ENCODE measurements at regions not wholly inside any gene's neighbourhood (a gene's known extent, or its start where the extent isn't known, plus 50 kb on each side); places are given as distances from the start of the nearest gene placed in this dataset.

DNA sequence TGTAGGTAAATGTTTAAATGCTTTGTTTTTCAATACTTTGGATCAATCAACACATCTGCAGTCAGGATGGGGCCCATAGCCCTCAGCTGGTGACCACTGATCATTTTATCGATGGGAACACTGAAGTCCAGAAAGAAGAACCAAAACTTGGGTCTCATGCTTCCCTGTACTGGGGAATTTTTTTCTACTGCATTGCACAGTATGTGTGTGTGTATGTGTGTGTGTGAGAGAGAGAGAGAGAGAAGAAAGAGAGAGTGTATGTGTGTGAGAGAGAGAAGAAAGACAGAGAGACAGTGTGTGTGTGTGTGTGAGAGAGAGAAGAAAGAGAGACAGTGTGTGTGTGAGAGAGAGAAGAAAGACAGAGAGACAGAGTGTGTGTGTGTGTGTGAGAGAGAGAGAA is 202.9 kb upstream of the MSX2 start:
- Histone ChIP-seq H3K9me3 (ENCODE audit: low read length) (no peaks in the 10 kb centered on the region), H3K36me3 (ENCODE audit: insufficient read depth, low read length) (no peaks in the 10 kb centered on the region), H3K9me2 (ENCODE audit: insufficient read depth, low read length) (no peaks in the 10 kb centered on the region), H3K4me3 (ENCODE audit: low read depth, low read length, poor library complexity, severe bottlenecking) (no peak overlapping the region), H4K20me1 (ENCODE audit: insufficient read depth, low read length) (no peaks in the 10 kb centered on the region), H3K4me2 (ENCODE audit: low read length) (no peak overlapping the region), H3K27ac (ENCODE audit: low read depth, low read length, poor library complexity, severe bottlenecking) (no peak overlapping the region), H3K4me1 (ENCODE audit: insufficient read depth, low read length, poor library complexity, severe bottlenecking) (no peaks in the 10 kb centered on the region), H3K79me2 (ENCODE audit: insufficient read depth, low read depth, low read length) (no peaks in the 10 kb centered on the region), H2AFZ (ENCODE audit: low read length) (no peak overlapping the region)
- intact Hi-C loops (cut with micrococcal nuclease; ENCODE audit: unreplicated experiment) = no loop called here
- POLR2A ChIA-PET = no interaction called here
- no TSS peak for BruUV-seq (replicated peaks)
- no peak for DNase-seq (ENCODE audit: low spot score)
- CTCF ChIA-PET (ENCODE audit: unreplicated experiment) = no interaction called here
- TF ChIP-seq, protein P1, sequence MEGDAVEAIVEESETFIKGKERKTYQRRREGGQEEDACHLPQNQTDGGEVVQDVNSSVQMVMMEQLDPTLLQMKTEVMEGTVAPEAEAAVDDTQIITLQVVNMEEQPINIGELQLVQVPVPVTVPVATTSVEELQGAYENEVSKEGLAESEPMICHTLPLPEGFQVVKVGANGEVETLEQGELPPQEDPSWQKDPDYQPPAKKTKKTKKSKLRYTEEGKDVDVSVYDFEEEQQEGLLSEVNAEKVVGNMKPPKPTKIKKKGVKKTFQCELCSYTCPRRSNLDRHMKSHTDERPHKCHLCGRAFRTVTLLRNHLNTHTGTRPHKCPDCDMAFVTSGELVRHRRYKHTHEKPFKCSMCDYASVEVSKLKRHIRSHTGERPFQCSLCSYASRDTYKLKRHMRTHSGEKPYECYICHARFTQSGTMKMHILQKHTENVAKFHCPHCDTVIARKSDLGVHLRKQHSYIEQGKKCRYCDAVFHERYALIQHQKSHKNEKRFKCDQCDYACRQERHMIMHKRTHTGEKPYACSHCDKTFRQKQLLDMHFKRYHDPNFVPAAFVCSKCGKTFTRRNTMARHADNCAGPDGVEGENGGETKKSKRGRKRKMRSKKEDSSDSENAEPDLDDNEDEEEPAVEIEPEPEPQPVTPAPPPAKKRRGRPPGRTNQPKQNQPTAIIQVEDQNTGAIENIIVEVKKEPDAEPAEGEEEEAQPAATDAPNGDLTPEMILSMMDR (conservative IDR thresholded peaks at IDR 0.05; ENCODE audit: low read length) = no peak
- no peak for TF ChIP-seq EZH2phosphoT487 (IDR thresholded peaks at IDR 0.05; ENCODE audit: borderline replicate concordance, low read depth, low read length)

DNA sequence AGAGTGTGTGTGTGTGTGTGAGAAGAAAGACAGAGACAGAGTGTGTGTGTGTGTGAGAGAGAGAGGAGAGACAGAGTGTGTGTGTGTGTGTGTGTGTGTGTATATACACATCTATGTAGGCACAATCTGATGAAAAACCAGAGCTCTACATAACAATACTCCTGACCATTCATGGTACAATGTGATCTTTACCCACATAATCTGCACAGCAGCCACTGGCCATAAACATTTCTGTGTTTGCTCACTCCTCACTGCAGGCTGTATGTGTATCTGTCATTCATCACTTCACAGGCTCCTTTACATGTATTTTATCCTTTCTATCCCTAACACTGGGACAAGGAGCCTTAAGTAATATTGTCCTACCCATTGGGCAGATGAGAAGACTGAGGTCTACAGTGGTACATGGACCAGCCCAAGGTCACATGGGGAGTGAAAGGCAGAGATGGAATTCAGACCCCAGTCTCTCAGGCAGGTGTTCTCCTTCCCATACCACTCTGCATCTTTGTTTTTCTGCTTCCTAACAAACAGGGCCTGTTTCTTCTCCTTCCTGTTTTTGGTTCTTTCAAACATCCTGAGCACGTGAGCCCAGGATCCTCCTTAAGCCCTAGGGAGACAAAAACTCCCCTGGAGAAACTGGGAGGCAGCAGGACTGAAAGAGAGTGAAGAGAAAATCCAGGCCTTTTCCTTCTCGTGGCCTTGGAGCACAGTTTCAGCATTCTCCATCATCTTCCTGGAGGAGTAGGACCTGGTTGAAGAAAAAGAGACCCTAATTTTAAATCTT is 201.7 kb upstream of the MSX2 start:
- Histone ChIP-seq H3K4me1 (ENCODE audit: insufficient read depth, low read length, poor library complexity, severe bottlenecking) (no peaks in the 10 kb centered on the region), H3K27ac (ENCODE audit: low read depth, low read length, poor library complexity, severe bottlenecking) (no peak overlapping the region), H3K4me3 (ENCODE audit: low read depth, low read length, poor library complexity, severe bottlenecking) (no peak overlapping the region), H4K20me1 (ENCODE audit: insufficient read depth, low read length) (no peaks in the 10 kb centered on the region), H3K4me2 (ENCODE audit: low read length) (no peak overlapping the region), H3K9me2 (ENCODE audit: insufficient read depth, low read length) (no peaks in the 10 kb centered on the region), H2AFZ (ENCODE audit: low read length) (no peak overlapping the region), H3K79me2 (ENCODE audit: insufficient read depth, low read depth, low read length) (no peaks in the 10 kb centered on the region), H3K9me3 (ENCODE audit: low read length) (no peaks in the 10 kb centered on the region), H3K36me3 (ENCODE audit: insufficient read depth, low read length) (no peaks in the 10 kb centered on the region)
- intact Hi-C loops (cut with micrococcal nuclease; ENCODE audit: unreplicated experiment) = no loop called here
- CTCF ChIA-PET (ENCODE audit: unreplicated experiment) = no interaction called here
- no peak for TF ChIP-seq EZH2phosphoT487 (IDR thresholded peaks at IDR 0.05; ENCODE audit: borderline replicate concordance, low read depth, low read length)
- TF ChIP-seq, protein P1 (conservative IDR thresholded peaks at IDR 0.05; ENCODE audit: low read length) = no peak
- no TSS peak for BruUV-seq (replicated peaks)
- no peak for DNase-seq (ENCODE audit: low spot score)
- POLR2A ChIA-PET = no interaction called here

DNA sequence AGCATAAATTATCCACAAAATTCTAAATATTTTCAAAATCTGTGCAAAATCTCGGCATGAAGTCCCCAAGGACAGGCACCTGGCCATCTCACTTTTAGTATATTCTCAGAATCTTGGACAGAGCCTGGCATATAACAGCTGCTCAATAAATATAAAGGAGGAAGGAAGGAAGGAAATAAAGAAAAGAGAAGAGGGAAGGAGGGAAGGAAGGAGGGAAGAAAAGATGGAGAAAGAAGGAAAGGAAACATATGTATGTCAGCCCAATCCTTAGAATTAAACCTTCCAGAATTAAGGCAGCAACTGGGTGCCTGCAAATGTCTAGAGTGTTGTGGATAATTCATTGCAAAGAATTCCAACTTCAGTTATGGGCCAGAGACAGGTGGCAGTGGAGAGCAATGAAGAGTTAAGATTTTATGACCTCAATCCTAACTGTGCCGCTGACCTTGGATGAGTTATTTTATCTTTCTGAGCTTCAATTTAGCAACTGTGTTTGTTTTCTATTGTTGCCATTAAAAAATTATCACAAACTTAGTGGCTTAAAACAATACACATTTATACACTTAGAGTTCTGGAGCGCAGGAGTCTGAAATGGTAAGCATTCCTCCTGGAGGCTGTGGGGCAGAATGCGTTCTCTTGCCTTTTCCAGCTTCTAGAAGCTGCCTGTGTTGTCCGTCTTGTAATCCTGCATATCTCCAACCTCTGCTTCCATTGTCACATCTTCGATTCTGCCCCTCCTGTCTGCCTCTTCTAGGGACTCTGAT is 200.9 kb upstream of the MSX2 start:
- Histone ChIP-seq H2AFZ (ENCODE audit: low read length) (no peak overlapping the region), H3K36me3 (ENCODE audit: insufficient read depth, low read length) (no peaks in the 10 kb centered on the region), H3K4me1 (ENCODE audit: insufficient read depth, low read length, poor library complexity, severe bottlenecking) (no peaks in the 10 kb centered on the region), H4K20me1 (ENCODE audit: insufficient read depth, low read length) (no peaks in the 10 kb centered on the region), H3K79me2 (ENCODE audit: insufficient read depth, low read depth, low read length) (no peaks in the 10 kb centered on the region), H3K9me3 (ENCODE audit: low read length) (no peaks in the 10 kb centered on the region), H3K9me2 (ENCODE audit: insufficient read depth, low read length) (no peaks in the 10 kb centered on the region), H3K4me2 (ENCODE audit: low read length) (no peak overlapping the region), H3K27ac (ENCODE audit: low read depth, low read length, poor library complexity, severe bottlenecking) (no peak overlapping the region), H3K4me3 (ENCODE audit: low read depth, low read length, poor library complexity, severe bottlenecking) (no peak overlapping the region)
- POLR2A ChIA-PET = no interaction called here
- TF ChIP-seq EZH2phosphoT487 (IDR thresholded peaks at IDR 0.05; ENCODE audit: borderline replicate concordance, low read depth, low read length) = no peak
- BruUV-seq (replicated peaks) = no TSS peak
- DNase-seq (ENCODE audit: low spot score) = no peak
- intact Hi-C loops (cut with micrococcal nuclease; ENCODE audit: unreplicated experiment) = no loop called here
- CTCF ChIA-PET (ENCODE audit: unreplicated experiment) = no interaction called here

All from OCI-LY7 (cell line).